GM12878 (cell line): ENCODE measurements at regions not wholly inside any gene's neighbourhood (a gene's known extent, or its start where the extent isn't known, plus 50 kb on each side); places are given as distances from the start of the nearest gene placed in this dataset.

ENCODE experiments used
- ATAC-seq: fragments of 200-7000 bp; cut with Tn5 transposase; 3 replicates; pipeline ENCODE4 v1.9.1; 2020; ENCODE audit warnings: mild to moderate bottlenecking, moderate library complexity
- BruUV-seq: library from RNA; stranded (reverse); fragments of 400-500 nt; replicated peaks from 2 replicates; lab custom pipeline; 2021; lab: Mats Ljungman, UMichigan
- CTCF ChIA-PET: fragments of 300-600 bp; sonication (Branson Sonifier 250); formaldehyde crosslinking; extraction: SDS; loops from one replicate; lab custom pipeline; 2021; ENCODE audit warnings: inconsistent platforms; lab: Yijun Ruan, JAX
- POLR2A ChIA-PET: fragments of 350-600 bp; formaldehyde crosslinking; extraction: SDS; loops from one replicate; lab custom pipeline; 2021; ENCODE audit warnings: inconsistent platforms; lab: Charles Lee
- RAD21 ChIA-PET: fragments of 300-600 bp; sonication (Branson Sonifier 250); formaldehyde crosslinking; loops from one replicate; lab custom pipeline; 2023; ENCODE audit warnings: antibody characterized with exemption; ENCODE audit not compliant: unreplicated experiment; lab: Charles Lee
- SMC1A ChIA-PET: fragments of 300-600 bp; sonication (Branson Sonifier 250); formaldehyde crosslinking; loops from one replicate; lab custom pipeline; 2023; ENCODE audit not compliant: unreplicated experiment, uncharacterized antibody; lab: Charles Lee
- DNase-seq: peaks from one replicate; pipeline ENCODE4 v3.0.0-alpha.2; 2011; ENCODE audit warnings: low read depth, low spot score
- FAIRE-seq: peaks from 3 replicates; lab custom pipeline; 2011; peaks lifted over from hg19 to GRCh38; lab: Jason Lieb, UNC
- H2AFZ ChIP-seq: 2 replicates; pipeline ENCODE4 v1.6.0; 2011; ENCODE audit warnings: low read depth, low read length, control low read depth; ENCODE audit not compliant: control insufficient read depth
- H3K27ac ChIP-seq: 2 replicates; pipeline ENCODE4 v1.5.1; 2011; ENCODE audit warnings: control low read depth; ENCODE audit not compliant: control insufficient read depth, insufficient read depth
- H3K27me3 ChIP-seq, 2 experiments: replicated peaks in 1 of 2; 2 replicates each; pipeline versions ENCODE4 v1.6.0 to v1.6.1; 2011; ENCODE audit warnings: low read length in 1 of 2; ENCODE audit not compliant: control insufficient read depth in 2 of 2, insufficient read depth in 2 of 2
- H3K36me3 ChIP-seq, 2 experiments: 2 replicates each; pipeline ENCODE4 v1.5.1; 2011; ENCODE audit warnings: low read length in 1 of 2; ENCODE audit not compliant: control insufficient read depth in 2 of 2, insufficient read depth in 2 of 2
- H3K4me1 ChIP-seq: 2 replicates; pipeline ENCODE4 v1.6.1; 2011; ENCODE audit warnings: mild to moderate bottlenecking, low read length, moderate library complexity, mixed read lengths; ENCODE audit not compliant: control insufficient read depth, insufficient read depth
- H3K4me2 ChIP-seq: 2 replicates; pipeline ENCODE4 v1.6.0; 2011; ENCODE audit warnings: control low read depth; ENCODE audit not compliant: control insufficient read depth, insufficient read depth
- H3K4me3 ChIP-seq: fragments of 200-600 bp; sonication (generic); 2 replicates; pipeline ENCODE4 v1.5.1; 2016
- H3K79me2 ChIP-seq: 2 replicates; pipeline ENCODE4 v1.6.0; 2011; ENCODE audit warnings: low read length; ENCODE audit not compliant: control insufficient read depth, insufficient read depth
- H3K9ac ChIP-seq: 2 replicates; pipeline ENCODE4 v1.8.0; 2011; ENCODE audit warnings: low read length, control low read depth, mixed read lengths; ENCODE audit not compliant: control insufficient read depth, insufficient read depth
- H3K9me3 ChIP-seq: replicated peaks from 3 replicates; pipeline ENCODE4 v1.5.1; 2011; ENCODE audit warnings: mild to moderate bottlenecking, low read length; ENCODE audit not compliant: control insufficient read depth, insufficient read depth
- H4K20me1 ChIP-seq: 2 replicates; pipeline ENCODE4 v1.6.0; 2011; ENCODE audit not compliant: control insufficient read depth, insufficient read depth
- BMI1 ChIP-seq: fragments of 450-650 bp; IDR thresholded peaks from 2 replicates; pipeline ENCODE4 v1.6.1; 2016; ENCODE audit warnings: mild to moderate bottlenecking, moderate library complexity, borderline replicate concordance
- CBFB ChIP-seq: IDR thresholded peaks from 2 replicates; pipeline ENCODE4 v1.6.1; 2016; ENCODE audit warnings: antibody characterized with exemption, low read depth
- CBX3 ChIP-seq: fragments of 200-600 bp; sonication (generic); IDR thresholded peaks from 2 replicates; pipeline ENCODE4 v1.6.1; 2016; ENCODE audit warnings: low read depth, borderline replicate concordance
- CHD4 ChIP-seq: fragments of 200-600 bp; sonication (generic); IDR thresholded peaks from 2 replicates; pipeline ENCODE4 v1.6.1; 2016; ENCODE audit warnings: mild to moderate bottlenecking
- EED ChIP-seq: sonication (generic); IDR thresholded peaks from 2 replicates; pipeline ENCODE4 v1.6.1; 2016; ENCODE audit warnings: antibody characterized with exemption, low read depth
- ESRRA ChIP-seq: IDR thresholded peaks from 2 replicates; pipeline ENCODE4 v1.6.1; 2012; ENCODE audit warnings: mild to moderate bottlenecking, low read length, improper control_type of control experiment
- FOS ChIP-seq: IDR thresholded peaks from 3 replicates; pipeline ENCODE4 v1.6.1; 2011; ENCODE audit warnings: borderline replicate concordance; ENCODE audit not compliant: insufficient read length; ENCODE audit errors: extremely low read depth
- GABPA ChIP-seq: IDR thresholded peaks from 2 replicates; pipeline ENCODE4 v1.6.1; 2014; ENCODE audit warnings: antibody characterized with exemption, low read depth, mild to moderate bottlenecking, inconsistent platforms
- HDAC6 ChIP-seq: fragments of 200-600 bp; sonication (generic); IDR thresholded peaks from one replicate; pipeline ENCODE4 v1.8.0; 2017; ENCODE audit warnings: antibody characterized with exemption; ENCODE audit not compliant: unreplicated experiment
- IRF4 ChIP-seq: IDR thresholded peaks from 2 replicates; pipeline ENCODE4 v1.6.1; 2011; ENCODE audit warnings: low read depth, low read length
- JUNB ChIP-seq: IDR thresholded peaks from 2 replicates; pipeline ENCODE4 v1.6.1; 2016; ENCODE audit warnings: antibody characterized with exemption, mild to moderate bottlenecking
- MXI1 ChIP-seq: fragments of 150-350 bp; IDR thresholded peaks from 2 replicates; pipeline ENCODE4 v1.6.1; 2011; ENCODE audit warnings: low read depth, mild to moderate bottlenecking, inconsistent platforms, low read length, improper control_type of control experiment
- POLR2A ChIP-seq: IDR thresholded peaks from 2 replicates; pipeline ENCODE4 v1.6.1; 2011; ENCODE audit warnings: low read depth, mild to moderate bottlenecking, low read length
- RB1 ChIP-seq: fragments of 450-650 bp; formaldehyde crosslinking; IDR thresholded peaks from 2 replicates; pipeline ENCODE4 v1.6.1; 2017; ENCODE audit warnings: mild to moderate bottlenecking, borderline replicate concordance
- RBBP5 ChIP-seq: fragments of 200-600 bp; sonication (generic); conservative IDR thresholded peaks from 2 replicates; pipeline ENCODE4 v1.6.1; 2016
- STAT3 ChIP-seq: IDR thresholded peaks from 2 replicates; pipeline ENCODE4 v1.6.1; 2011; ENCODE audit warnings: low read depth, low read length, improper control_type of control experiment
- ZNF384 ChIP-seq: IDR thresholded peaks from 2 replicates; pipeline ENCODE4 v1.6.1; 2012; ENCODE audit warnings: low read depth, mild to moderate bottlenecking, low read length, improper control_type of control experiment, borderline replicate concordance
- WGBS: methylation state at CpG from one replicate; pipeline ENCODE4 v1.1.6; 2016; ENCODE audit warnings: low lambda C conversion rate; ENCODE audit not compliant: insufficient replicate concordance, insufficient coverage; ENCODE audit errors: missing lambda C conversion rate; 5-methylcytosine and 5-hydroxymethylcytosine counted together
- in situ Hi-C: fragments of 300-500 bp; cut with MboI; formaldehyde crosslinking; loops from 9 replicates; pipeline ENCODE4 v1.14.3; 2018; ENCODE audit warnings: mixed read lengths
- intact Hi-C: fragments of 100-400 bp; cut with micrococcal nuclease; formaldehyde crosslinking; loops from one replicate; pipeline ENCODE4 v1.14.2; 2022; ENCODE audit not compliant: unreplicated experiment

GRCh38 chr5:42872865-42873264, 61.2 kb upstream of the SELENOP start:
- Histone ChIP-seq H3K4me2 (no peak overlapping the region), H3K27ac (no peak overlapping the region), H3K4me3 (no peak overlapping the region), H3K36me3 (no peaks in the 10 kb centered on the region), H3K9me3 (no peaks in the 10 kb centered on the region), H3K4me1 (no peaks in the 10 kb centered on the region), H3K27me3 (no peaks in the 10 kb centered on the region; a peak in 1 of 4 replicates), H3K9ac (no peak overlapping the region), H4K20me1 (no peaks in the 10 kb centered on the region), H2AFZ (no peak overlapping the region), H3K79me2 (no peaks in the 10 kb centered on the region)
- intact Hi-C loops: no loop called here
- FAIRE-seq: no peak
- RAD21 ChIA-PET: no interaction called here
- TF ChIP-seq ESRRA (no peak), RBBP5 (no peak), MXI1 (no peak), EED (no peak), STAT3 (no peak), ZNF384 (no peak), CHD4 (no peak)
- BruUV-seq: no TSS peak
- SMC1A ChIA-PET: interaction anchor here (0.8 to 1.6 kb wide), 3 partner anchors 18 to 91 kb away, joined by 3 to 4 read pairs (median 3); no protein-coding TSS in a partner anchor
- CTCF ChIA-PET: interaction anchor here (0.7 kb wide), 1 partner anchor 9 kb away, joined by 3 read pairs; no protein-coding TSS in a partner anchor
- no peak for ATAC-seq
- in situ Hi-C loops: no loop called here
- no peak for DNase-seq
- POLR2A ChIA-PET: interaction anchor here (1.2 kb wide), 1 partner anchor 16 kb away, joined by 4 read pairs; no protein-coding TSS in a partner anchor
- WGBS: 31% methylated on average over 3 of the region's 3 CpGs

- H3K27ac ChIP-seq: no peak overlapping the region
- no peaks in the 10 kb centered on the region for H3K9me3 ChIP-seq
- no peaks in the 10 kb centered on the region for H3K36me3 ChIP-seq
- no peak for TF ChIP-seq POLR2A
- no peak for TF ChIP-seq GABPA
- TF ChIP-seq RB1: no peak
- no peak for TF ChIP-seq BMI1
- TF ChIP-seq IRF4: no peak
- no peak for TF ChIP-seq FOS
- TF ChIP-seq CBX3: no peak
- no peak for TF ChIP-seq JUNB
- no peak for TF ChIP-seq HDAC6
- no peak for TF ChIP-seq CBFB
- no peaks in the 10 kb centered on the region for H3K4me1 ChIP-seq
- DNase-seq: no peak
- H4K20me1 ChIP-seq: no peaks in the 10 kb centered on the region
- ChIA-PET CTCF (interaction anchor here (0.5 to 1.7 kb wide), 4 partner anchors 13 to 98 kb away, joined by 3 read pairs; no protein-coding TSS in a partner anchor), SMC1A (interaction anchor here (1.0 to 1.6 kb wide), 3 partner anchors 13 to 44 kb away, joined by 3 to 4 read pairs (median 4); no protein-coding TSS in a partner anchor), POLR2A (no interaction called here), RAD21 (no interaction called here)
- no peak for FAIRE-seq
- H2AFZ ChIP-seq: no peak overlapping the region
- no peak for ATAC-seq
- no peak overlapping the region for H3K4me2 ChIP-seq
- intact Hi-C loops: no loop called here
- no peaks in the 10 kb centered on the region for H3K79me2 ChIP-seq
- no TSS peak for BruUV-seq
- no peaks in the 10 kb centered on the region; a peak in 1 of 4 replicates for H3K27me3 ChIP-seq
- 18% methylated on average over 4 of the region's 4 CpGs for WGBS
- in situ Hi-C loops: no loop called here
- no peak overlapping the region for H3K9ac ChIP-seq
- no peak overlapping the region for H3K4me3 ChIP-seq
These were observed 59.3 kb upstream of the SELENOP start for GRCh38 chr5:42870882-42871418.
